COLO829 (cell line): ENCODE measurements at regions not wholly inside any gene's neighbourhood (a gene's known extent, or its start where the extent isn't known, plus 50 kb on each side); places are given as distances from the start of the nearest gene placed in this dataset.
"Not testable (repeated sequence)": the region's sequence is repeated elsewhere in the genome, so short reads cannot be mapped to it uniquely, and the experiment has no call there.

Experiments
- DNase-seq: peaks from one replicate; pipeline ENCODE4 v3.0.0; 2012; ENCODE audit warnings: low spot score

- DNase-seq = no peak
These were observed 140.2 kb upstream of the KCNK1 start for GRCh38 chr1:233473549-233474204.

GRCh38 chr1:233477359-233477758 lies 136.5 kb upstream of the KCNK1 start:
- no peak for DNase-seq

DNA sequence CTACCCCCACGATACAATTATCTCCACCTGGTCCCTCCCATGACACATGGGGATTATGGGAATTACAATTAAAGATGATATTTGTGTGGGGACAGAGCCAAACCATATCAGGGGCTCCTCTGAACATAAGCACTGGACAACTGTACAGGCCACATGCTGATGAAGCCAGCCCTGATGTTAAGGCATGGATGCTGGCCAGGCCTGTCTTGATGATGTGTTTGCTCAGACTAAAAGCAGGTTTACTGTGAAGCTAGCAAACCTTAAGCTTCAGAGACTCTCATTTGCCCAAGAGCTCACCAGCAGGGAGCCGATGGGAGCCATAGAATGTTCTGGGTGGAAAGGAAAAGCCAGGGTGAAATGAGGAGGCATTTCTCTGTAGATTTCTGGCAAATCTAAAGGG lies 135.3 kb upstream of the KCNK1 start:
- no peak for DNase-seq

GRCh38 chr1:233479110-233479890 lies 134.6 kb upstream of the KCNK1 start:
- no peak for DNase-seq

DNA sequence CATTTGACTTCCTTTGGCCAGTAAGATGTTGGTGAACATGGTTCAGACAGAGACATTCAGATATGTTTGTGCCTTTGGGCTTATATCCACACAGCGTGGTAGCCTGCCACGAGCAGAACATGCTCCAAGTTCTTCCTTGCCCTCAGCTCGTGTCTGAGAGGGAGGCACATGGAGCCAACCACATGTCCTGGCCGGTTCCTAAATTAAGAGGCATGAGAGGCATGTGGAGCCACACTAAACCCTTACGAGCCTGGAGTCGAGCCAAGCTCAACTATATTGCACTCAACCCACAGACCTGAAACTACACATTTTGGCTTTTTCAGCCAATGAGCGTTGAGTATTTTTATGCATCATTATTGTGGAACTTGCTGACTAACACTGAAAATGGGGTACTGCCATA lies 133.7 kb upstream of the KCNK1 start:
- DNase-seq = no peak

DNA sequence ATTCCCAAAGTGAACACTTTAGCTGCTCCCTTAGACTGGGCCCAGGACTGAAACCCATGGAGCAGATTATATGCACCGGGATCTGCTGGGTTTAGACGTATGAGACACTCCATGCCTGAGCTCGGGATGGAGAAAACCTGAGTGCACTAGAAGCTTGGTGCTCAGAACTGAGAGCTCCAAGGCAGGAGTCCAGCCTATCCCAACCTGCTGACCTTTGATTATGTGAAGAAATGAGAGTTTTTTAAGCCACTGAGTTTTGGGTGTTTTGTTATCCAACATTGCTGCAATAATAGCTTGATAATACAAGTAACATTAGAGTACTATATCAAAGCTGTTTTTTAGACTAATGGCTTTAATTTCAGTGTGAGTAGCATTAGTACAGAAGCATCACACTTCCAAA lies 131.5 kb upstream of the KCNK1 start:
- no peak for DNase-seq

GRCh38 chr1:233485385-233485784 lies 128.5 kb upstream of the KCNK1 start:
- no peak for DNase-seq

DNA sequence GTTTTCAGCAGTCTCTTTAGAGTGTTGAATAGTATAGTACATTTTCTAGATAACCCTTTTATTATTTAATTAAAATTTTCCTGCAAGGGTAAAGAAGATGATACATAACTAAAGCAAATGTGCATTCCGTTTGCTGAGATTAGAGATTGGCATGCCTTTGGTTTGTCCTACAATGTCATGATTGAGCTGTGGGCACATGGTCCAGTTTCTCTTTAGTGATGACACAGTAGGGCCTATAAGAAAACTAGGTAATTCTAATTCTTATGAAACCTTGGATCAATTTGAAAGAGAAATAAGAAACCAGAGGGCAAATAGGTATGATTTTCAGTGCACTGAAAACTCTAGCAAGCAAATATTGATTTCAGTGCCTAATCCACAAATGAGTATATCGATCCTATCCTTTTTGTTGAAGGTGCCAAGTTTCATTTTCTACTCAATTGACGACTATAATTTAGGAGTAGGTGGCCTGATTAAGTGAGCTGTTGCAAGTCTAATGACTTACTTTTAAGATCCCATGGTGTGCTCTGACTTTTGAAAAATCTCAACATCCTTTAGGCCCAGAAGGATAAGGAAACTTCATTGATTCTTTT lies 128.0 kb upstream of the KCNK1 start:
- DNase-seq = no peak

DNA sequence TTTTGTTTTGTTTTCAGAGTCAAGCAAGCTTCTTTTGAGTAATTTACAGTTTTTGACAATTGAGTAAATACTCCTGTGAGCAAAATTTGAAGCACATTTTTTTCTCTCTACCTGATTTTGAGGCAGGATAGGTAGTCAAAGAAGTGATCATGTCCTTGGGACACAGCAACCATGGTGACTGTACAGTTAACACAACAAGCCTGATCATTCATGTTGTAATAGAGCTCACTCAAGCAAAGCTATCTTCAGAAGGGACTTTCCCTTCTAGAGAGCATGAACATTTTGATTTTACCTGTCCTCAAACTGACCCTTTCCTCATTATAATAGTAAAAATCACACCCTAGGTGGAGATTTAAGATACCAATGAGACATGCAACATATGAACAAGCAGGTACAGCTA lies 126.5 kb upstream of the KCNK1 start:
- no peak for DNase-seq

DNA sequence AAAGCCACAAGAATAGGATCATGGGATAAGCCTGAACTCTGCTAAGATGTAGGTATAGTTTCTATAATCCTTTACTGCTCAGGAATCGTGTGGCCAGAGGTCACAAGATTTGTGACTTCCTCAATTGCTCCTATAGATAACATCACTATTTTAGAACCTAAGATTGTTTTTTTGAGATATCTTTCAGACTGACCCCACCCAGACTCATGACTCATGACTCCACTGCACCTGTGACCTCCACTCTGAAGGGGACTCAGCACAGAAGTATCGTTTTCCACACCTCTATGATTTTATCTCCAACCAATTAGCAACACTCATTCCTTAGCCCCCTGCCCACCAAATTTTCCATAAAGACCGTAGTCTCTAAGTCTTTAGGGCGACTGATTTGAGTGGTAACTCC lies 124.5 kb upstream of the KCNK1 start:
- DNase-seq = no peak

- DNase-seq = no peak
These were observed 123.4 kb upstream of the KCNK1 start for GRCh38 chr1:233490488-233490887.

- DNase-seq = no peak
These were observed 121.8 kb upstream of the KCNK1 start for GRCh38 chr1:233491953-233492620.

DNA sequence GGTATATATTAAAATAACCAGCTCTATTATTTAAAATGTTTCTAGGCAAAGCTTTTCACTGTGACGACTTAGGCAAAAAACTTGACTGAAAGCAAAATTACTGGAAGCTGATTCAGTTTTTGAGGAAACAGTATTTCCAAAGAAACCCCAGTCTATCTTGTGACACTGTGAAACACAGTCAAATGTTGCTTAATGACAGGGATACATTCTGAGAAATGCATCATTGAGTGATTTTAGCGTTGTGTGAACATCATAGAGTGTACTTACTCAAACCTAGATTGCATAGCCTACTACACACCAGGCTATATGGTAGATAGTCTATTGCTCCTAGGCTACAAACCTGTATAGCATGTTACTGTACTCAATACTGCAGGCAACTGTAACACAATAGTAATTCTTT lies 116.9 kb upstream of the KCNK1 start:
- DNase-seq = no peak

- no peak for DNase-seq
These were observed 116.2 kb upstream of the KCNK1 start for GRCh38 chr1:233497679-233498078.

DNA sequence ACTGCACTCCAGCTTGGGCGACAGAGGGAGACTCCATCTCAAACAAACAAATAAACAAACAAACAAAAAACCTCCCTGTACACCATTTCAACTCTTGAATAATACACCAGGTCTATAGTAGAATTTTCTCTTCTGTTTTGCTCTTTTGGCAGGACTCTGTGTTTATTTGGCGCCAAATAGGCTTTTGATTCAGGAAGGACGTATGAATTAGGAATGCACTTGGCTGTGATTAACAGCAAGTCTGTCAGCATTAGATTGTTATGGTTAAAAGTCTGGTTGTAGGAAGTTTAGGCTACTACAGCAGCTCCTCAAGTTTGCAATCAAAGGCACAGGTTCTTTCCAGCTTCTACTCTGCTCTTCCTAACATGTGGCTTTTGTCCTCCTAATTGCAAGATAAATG lies 113.8 kb upstream of the KCNK1 start:
- no peak for DNase-seq

- no peak for DNase-seq
These were observed 110.4 kb upstream of the KCNK1 start for GRCh38 chr1:233503366-233503954.

DNA sequence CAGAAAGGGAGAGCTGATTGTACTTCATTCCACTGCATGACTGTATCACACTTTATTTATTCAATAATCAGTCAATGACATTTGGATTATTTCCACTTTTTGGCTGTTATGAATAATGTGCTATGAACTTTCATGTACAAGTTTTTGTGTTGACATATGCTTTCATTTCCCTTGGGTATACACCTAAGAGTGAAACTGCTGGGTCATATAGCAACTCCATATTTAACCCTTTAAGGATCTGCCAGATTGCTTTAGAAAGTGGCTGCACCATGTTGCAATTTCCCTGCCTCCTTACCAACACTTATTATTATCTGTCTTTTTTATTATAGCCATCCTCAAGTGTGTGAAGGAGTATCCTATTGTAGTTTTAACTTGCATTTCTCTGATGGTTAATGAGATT lies 108.8 kb upstream of the KCNK1 start:
- no peak for DNase-seq

DNA sequence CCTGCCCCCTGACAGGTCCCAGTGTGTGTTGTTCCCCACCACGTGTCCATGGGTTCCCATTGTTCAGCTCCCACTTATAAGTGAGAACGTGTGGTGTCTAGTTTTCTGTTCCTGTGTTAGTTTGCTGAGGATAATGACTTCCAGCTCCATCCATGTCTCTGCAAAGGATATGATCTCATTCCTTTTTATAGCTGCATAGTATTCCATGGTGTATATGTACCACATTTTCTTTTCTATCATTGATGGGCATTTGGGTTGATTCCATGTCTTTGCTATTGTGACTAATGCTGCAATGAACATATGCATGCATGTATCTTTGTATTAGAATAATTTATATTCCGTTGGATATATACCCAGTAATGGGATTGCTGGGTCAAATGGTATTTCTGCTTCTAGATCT lies 108.0 kb upstream of the KCNK1 start:
- DNase-seq = not testable (repeated sequence)

DNA sequence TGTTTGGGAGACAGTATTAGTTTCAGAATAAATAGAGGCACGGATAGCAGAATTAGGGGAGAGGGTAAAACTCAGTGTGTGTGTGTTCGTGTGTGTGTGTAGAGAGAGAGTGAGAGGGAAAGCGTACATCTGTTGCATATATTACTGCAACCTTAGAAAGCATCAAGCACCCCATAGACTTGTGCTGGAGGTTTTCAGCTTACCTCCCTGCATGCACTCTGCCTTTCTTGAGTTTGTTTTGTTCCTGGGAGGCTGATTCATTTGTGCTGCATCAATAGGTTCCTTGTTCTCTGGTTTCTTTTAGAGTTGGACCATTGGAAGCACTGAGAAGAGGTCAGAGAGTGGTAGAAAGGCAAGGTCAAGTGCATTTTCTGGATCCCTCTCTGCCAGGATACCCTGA lies 104.4 kb upstream of the KCNK1 start:
- peak; percentile 41 for DNase-seq

DNA sequence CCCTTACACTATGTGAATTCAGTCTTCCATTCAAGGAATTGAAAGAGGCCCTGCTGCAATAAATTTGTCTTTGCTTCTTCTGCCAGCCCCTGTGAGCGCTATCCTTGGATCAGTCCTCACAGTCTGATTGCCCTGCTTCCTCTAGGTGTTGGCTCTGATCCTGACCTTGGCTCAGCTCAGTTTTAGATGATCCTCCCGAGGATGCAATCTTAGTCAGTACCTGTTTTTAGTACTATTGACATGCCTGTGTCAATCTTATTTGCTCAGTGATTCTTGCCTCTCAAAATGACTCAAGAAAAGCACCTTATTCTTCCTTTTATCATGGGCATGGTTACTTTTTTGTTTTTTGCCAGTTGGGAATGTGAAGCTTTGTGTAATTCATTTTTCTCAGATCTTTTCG lies 101.4 kb upstream of the KCNK1 start:
- DNase-seq = no peak

DNA sequence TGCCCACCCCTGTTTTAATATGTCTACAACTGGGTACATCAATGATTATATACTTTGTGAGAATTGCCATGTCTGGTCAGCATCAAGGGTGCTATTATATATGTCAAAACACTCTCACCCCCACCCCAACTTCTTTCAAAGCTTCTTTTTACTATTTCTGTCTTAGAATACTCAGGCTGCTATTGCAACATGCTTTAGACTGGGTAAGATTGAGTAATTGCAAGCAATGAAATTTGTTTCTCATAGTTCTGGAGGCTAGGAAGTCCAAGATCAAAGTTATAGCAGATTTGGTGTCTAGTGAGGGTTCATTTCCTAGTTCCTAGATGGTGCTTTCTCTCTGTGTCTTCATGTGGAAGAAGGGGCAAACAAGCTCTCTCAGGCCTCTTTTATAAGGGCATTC lies 100.5 kb upstream of the KCNK1 start:
- no peak for DNase-seq

DNA sequence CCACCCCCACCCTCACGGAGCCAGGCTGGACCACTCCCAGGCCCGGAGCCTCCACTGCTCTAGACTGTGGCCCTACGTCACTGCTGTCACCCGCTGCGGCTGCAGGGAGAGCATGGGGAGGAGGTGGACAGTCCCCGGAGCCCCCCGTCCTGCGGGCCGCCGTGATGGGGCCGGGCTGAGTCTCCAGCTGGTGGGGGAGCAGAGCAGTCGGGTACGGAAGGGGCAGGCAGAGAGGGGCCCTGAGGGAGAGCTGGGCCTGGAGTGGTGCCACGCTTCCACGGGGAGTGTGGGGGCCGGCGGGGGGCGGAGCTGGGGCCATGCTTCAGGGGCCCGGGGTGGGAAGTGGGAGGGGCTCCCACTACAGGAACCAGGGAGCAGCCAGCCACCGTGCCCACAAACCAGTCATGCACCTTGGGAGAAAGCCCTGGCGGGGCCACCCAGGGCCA lies 98.9 kb upstream of the KCNK1 start:
- DNase-seq = no peak

GRCh38 chr1:233516732-233517131 lies 97.2 kb upstream of the KCNK1 start:
- no peak for DNase-seq
